Activated CD8-positive, alpha-beta T cell treated with anti-CD3 and anti-CD28 coated beads for 36 hours (primary cell): ENCODE measurements at regions not wholly inside any gene's neighbourhood (a gene's known extent, or its start where the extent isn't known, plus 50 kb on each side); places are given as distances from the start of the nearest gene placed in this dataset.

Experiments used
- ATAC-seq: fragments of 200-7000 bp; cut with Tn5 transposase; one replicate; pipeline ENCODE4 v1.10.0; 2021; ENCODE audit warnings: mild to moderate bottlenecking, moderate library complexity
- CTCF ChIA-PET: fragments of 350-600 bp; sonication (Branson Sonifier 250); formaldehyde crosslinking; loops from one replicate; lab custom pipeline; 2021; ENCODE audit warnings: antibody characterized with exemption; lab: Charles Lee
- POLR2A ChIA-PET: fragments of 350-600 bp; sonication (Branson Sonifier 250); formaldehyde crosslinking; loops from one replicate; lab custom pipeline; 2021; ENCODE audit warnings: antibody characterized with exemption; lab: Charles Lee
- DNase-seq: peaks from one replicate; pipeline ENCODE4 v3.0.0-alpha.2; 2020
- H3K27ac Mint-ChIP-seq: one replicate; pipeline ENCODE4 v1.8.0; 2021; ENCODE audit warnings: mild to moderate bottlenecking, mixed read lengths
- H3K27me3 Mint-ChIP-seq: one replicate; pipeline ENCODE4 v1.8.0; 2021; ENCODE audit warnings: mixed read lengths
- H3K36me3 Mint-ChIP-seq: one replicate; pipeline ENCODE4 v1.8.0; 2021; ENCODE audit warnings: low read depth, mixed read lengths
- H3K4me1 Mint-ChIP-seq: one replicate; pipeline ENCODE4 v1.8.0; 2021; ENCODE audit warnings: low read depth, mixed read lengths
- H3K4me3 Mint-ChIP-seq: one replicate; pipeline ENCODE4 v1.8.0; 2021; ENCODE audit warnings: mild to moderate bottlenecking, moderate library complexity, mixed read lengths
- H3K9me3 Mint-ChIP-seq: one replicate; pipeline ENCODE4 v1.8.0; 2021; ENCODE audit warnings: mixed read lengths
- CTCF ChIP-seq: fragments of 200-600 bp; IDR thresholded peaks from one replicate; pipeline ENCODE4 v1.8.0; 2022; ENCODE audit warnings: antibody characterized with exemption, mild to moderate bottlenecking
- intact Hi-C: fragments of 100-400 bp; cut with micrococcal nuclease; formaldehyde crosslinking; loops from one replicate; pipeline ENCODE4 v1.10.0; 2022

GRCh38 chr7:52911326-52911725, 124.1 kb upstream of the POM121L12 start:
- Mint-ChIP-seq H3K36me3 (no peaks in the 10 kb centered on the region), H3K27me3 (no peaks in the 10 kb centered on the region), H3K27ac (no peak overlapping the region), H3K4me3 (no peak overlapping the region), H3K4me1 (no peaks in the 10 kb centered on the region), H3K9me3 (peaks cover 16% of the 10 kb centered on the region)
- ChIA-PET POLR2A (no interaction called here), CTCF (no interaction called here)
- ATAC-seq (no peak), DNase-seq (no peak)
- TF ChIP-seq CTCF: no peak
- intact Hi-C loops: no loop called here

DNA sequence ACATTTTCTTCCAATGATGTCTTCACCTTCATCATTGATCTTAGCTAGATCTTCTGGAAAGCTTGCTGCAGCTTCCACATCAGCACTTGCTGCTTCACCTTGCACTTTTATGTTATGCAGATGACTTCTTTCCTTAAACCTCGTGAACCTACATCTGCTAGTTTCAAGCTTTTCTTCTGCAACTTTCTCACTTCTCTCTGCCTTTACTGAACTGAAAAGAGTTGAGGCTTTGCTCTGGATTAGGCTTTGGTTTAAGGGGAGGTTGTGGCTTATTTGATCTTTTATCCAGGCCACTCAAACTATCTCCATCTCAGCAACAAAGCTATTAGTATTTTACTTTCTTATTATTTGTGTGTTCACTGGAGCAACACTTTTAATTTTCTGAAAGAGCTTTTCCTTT, 125.5 kb upstream of the POM121L12 start:
- ATAC-seq (no peak), DNase-seq (no peak)
- intact Hi-C loops: no loop called here
- ChIA-PET POLR2A (no interaction called here), CTCF (no interaction called here)
- Mint-ChIP-seq H3K27me3 (no peaks in the 10 kb centered on the region), H3K27ac (no peak overlapping the region), H3K4me3 (no peak overlapping the region), H3K9me3 (peaks cover 19% of the 10 kb centered on the region), H3K4me1 (no peaks in the 10 kb centered on the region), H3K36me3 (no peaks in the 10 kb centered on the region)
- no peak for TF ChIP-seq CTCF

DNA sequence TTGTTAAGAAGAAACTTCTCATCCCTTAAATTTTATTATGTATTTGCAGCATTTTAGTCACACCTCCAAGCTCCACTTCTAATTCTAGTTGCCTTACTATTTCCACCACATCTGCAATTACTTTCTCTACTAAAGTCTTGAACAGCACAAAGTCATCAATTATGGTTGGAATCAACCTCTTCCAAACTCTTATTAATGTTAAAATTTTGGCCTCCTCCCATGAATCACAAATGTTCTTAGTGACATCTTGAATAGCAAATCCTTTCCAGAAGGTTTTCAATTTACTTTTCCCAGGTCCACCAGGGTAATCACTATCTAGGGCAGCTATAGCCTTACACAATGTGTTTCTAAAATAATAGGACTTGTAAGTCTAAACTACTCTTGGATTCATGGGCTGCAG, 126.3 kb upstream of the POM121L12 start:
- ATAC-seq: no peak
- H3K27ac Mint-ChIP-seq: no peak overlapping the region
- no peak overlapping the region for H3K4me3 Mint-ChIP-seq
- DNase-seq: no peak
- ChIA-PET CTCF (no interaction called here), POLR2A (no interaction called here)
- no peaks in the 10 kb centered on the region for H3K36me3 Mint-ChIP-seq
- H3K9me3 Mint-ChIP-seq: peaks cover 14% of the 10 kb centered on the region
- TF ChIP-seq CTCF: no peak
- no peaks in the 10 kb centered on the region for H3K27me3 Mint-ChIP-seq
- intact Hi-C loops: no loop called here
- no peaks in the 10 kb centered on the region for H3K4me1 Mint-ChIP-seq

GRCh38 chr7:52897713-52898112, 137.7 kb upstream of the POM121L12 start:
- intact Hi-C loops: no loop called here
- Mint-ChIP-seq H3K27me3 (no peaks in the 10 kb centered on the region), H3K4me1 (no peaks in the 10 kb centered on the region), H3K4me3 (no peak overlapping the region), H3K27ac (no peak overlapping the region), H3K9me3 (peaks cover 9% of the 10 kb centered on the region), H3K36me3 (no peaks in the 10 kb centered on the region)
- DNase-seq (no peak), ATAC-seq (no peak)
- POLR2A ChIA-PET: no interaction called here
- no peak for TF ChIP-seq CTCF
- CTCF ChIA-PET: no interaction called here

- CTCF ChIA-PET: no interaction called here
- POLR2A ChIA-PET: no interaction called here
Measured at GRCh38 chr7:52897288-52897687, 138.1 kb upstream of the POM121L12 start.

More at GRCh38 chr7:52897288-52897687, 138.1 kb upstream of the POM121L12 start:
- TF ChIP-seq CTCF: no peak
- Mint-ChIP-seq H3K27me3 (no peaks in the 10 kb centered on the region), H3K4me3 (no peak overlapping the region), H3K36me3 (no peaks in the 10 kb centered on the region), H3K9me3 (peaks cover 10% of the 10 kb centered on the region), H3K4me1 (no peaks in the 10 kb centered on the region), H3K27ac (no peak overlapping the region)
- no peak for ATAC-seq
- DNase-seq: no peak
- intact Hi-C loops: no loop called here
